ENCODE measurements at regions not wholly inside any gene's neighbourhood (a gene's known extent, or its start where the extent isn't known, plus 50 kb on each side); places are given as distances from the start of the nearest gene placed in this dataset.

DNA sequence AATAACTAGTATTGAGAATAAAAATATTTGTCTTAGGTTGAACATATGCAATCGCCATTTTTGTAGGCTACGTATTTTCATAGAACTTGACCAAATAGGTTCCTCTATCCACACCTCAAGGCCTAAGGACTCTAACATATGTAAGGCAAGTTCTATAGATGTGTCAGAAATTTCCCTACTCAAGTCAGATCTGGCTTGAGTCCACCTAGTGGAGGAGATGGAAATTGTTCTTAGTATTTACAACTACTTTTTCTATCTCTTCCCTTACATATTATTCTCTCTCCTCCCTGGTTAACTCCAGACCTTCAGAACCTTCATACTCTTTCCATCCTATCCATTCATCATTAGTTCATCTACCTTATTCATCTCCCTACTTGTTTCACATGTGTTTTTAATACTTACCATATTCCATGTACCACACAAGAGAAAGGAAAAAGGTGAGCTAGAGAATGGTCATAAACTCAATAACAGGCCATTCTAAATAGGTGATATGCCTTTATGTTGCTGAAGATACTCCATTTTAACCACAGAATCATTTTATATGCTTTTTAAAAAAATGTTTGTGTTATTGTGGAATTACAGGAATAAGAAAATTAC lies 174.5 kb upstream of the HDAC9 start:
- no peak for DNase-seq

DNA sequence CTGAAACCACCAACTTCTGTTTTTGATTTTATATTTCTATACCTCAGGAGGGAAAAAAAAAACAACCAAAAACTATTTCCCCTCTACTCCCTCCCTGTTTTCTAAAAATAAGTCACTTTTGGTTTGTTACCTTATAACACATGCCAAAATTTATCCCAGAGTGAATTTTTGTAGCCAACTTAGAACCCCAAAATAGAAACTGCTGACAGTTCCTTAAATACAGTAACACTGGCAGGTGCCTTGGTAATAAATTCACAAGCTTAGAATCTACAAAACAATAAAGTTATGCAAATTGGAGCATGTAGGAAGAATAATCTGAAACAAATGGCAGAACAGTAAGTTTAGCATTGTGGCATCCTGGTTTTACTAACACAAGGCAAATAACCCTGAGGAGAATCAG lies 165.0 kb upstream of the HDAC9 start:
- no peak for DNase-seq

DNA sequence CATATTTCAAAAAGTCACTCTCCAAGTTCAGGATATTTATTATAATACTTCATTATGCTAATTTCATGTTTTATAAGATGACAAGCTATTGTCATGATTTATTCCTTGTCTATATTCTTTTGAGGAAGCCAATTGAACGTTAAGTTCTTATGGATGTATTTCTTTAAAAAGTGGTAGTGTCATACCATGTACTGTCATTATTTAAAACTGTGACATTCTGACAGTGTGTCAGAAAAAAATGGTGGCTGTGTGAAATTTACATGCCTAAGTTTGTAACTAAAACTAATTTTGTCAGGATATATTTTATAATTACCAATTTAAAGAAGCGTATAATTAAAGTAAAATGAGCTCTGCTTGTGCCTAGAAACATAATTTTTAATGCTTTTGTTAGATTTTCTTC lies 158.9 kb upstream of the HDAC9 start:
- DNase-seq, result no peak

DNA sequence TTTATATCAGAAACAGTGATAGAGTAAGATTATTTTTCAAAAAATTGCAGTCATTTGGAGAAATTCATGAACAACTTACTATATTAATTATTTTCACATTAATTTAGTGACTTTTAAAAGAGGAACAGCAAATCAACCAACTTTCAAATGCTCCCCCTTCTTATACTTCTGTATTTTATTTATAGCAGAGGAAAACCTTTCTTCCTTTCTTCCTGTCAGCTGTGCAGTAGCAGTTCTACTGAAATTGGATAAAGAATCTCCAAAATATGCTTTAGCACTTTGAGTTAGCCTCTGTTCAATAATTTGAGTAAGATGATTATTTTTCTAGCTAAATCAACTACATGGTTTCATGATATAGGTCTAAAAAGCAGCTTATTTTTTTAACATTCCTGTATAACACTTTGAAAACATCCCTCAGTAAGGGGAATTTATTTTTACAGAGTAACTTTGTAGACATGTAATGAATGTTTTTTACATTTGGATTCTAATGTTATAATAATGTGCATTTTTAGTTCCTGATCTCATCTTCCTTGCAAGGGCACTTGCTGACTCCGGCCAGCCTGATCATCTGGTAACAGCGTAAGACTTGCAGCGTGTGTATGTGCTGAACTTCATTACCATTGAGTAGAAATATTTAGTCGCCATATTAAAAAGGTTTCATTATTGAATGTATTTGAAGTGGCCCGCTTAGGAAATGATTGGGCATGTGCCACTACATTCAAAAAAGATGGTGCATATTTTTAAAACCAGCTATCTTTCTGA lies 158.3 kb upstream of the HDAC9 start:
- DNase-seq, result no peak

DNA sequence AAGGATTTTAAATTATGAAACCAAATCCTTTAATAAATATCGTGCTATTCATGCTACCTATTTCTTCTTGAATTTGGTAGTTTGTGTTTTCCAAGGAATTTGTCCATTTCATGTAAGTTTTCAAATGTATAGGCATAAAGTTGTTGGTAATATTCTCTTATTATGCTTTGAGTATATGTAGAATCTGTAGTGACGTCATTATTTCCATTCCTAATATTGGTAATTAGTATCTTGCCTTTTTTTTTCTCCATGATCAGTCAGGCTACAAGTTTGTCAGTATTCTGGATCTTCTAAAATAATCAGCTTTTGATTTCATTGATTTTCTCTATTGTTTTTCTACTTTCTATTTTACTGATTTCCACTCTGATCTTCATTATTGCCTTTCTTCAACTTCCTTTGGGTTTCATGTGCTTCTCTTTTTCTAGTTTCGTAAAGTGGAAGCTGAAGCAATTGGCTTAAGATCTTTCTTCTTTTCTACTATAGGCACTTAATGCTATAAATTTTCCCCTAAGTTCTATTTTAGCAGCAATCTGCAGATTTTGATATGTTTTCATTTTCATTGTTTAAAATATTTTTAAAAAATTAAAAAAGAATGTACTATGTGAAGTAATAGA lies 156.5 kb upstream of the HDAC9 start:
- no peak for DNase-seq

DNA sequence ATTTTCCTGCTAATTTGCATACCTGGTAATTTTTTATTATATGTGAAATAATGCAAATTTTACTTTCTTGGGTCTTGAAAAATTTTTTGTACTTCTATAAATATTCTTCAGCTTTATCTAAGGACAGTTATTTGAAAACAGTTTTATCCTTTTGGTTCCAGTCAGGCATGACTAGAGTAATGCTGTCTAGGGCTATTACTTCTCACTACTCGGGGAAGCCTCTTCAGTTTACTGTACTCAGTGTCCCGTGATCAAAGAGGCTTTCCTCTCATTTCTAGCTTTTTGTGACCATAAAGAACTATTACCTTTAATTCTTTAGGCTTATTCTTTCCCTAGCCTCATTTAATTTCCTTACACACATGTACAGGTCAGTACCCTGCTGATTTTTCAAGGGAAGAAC lies 153.8 kb upstream of the HDAC9 start:
- no peak for DNase-seq

DNA sequence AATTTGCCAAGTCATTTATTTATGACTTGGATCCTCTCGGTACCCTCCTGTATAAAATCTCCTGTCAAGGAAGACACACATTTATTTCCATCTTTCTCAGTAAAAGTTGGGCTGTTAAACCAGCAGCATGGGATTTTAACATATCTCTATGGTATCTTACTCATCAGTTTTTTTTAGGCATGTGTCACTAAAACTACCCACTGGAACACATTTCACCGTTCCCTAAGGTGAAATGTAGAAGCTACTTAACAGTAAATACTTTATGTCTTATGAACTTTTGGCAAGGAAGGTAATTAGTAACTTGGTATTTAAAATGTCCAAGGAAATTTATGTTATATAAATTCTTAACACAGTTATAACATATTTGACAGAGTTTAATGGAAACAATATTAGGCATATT lies 152.5 kb upstream of the HDAC9 start:
- no peak for DNase-seq

DNA sequence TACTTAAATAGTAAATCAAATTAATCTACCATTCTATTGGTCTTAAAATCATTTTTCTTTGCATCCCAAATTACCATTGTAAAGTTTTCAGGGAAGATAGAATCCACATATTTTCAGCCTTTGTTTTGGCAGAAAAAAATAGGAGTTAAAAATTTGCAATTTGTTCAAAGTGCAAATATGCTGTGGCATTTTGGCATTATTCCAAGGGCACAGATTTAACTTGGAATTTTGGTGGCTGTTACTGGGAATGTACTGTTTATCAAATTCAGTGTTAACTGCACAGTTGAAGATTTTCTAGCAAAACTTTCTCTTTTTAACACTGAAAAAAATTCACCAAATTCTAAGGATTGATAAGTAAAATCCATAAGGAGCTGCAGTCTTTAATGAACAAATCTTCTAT lies 151.0 kb upstream of the HDAC9 start:
- DNase-seq, result no peak

DNA sequence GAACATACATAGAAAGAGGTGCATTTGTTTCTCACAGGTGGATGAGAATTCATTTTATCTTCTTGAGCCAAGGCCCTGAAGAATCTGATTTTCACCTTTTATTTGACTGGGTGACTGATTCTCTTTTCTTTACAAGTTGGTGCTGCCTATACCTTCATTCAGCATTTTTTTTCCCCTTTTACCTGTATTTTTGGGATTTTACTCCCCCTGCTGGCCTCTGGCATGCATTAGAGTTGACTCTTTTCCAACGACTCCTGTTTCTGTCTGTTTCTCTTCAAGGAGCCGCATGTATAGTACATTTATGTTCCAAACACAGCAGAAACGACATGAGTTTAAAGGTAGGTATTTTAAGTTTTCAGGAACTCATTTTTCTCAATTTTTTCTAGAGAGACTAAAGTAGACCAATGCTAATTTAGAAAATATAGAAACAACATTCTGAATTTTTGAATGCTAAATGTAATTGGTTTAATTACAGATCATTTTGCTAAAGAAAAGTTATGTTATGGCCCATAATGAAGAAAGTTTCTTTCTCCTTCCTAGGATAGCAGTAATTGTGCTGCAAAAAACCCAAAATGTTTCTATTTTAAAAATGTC lies 149.8 kb upstream of the HDAC9 start:
- DNase-seq, result peak; percentile 28

DNA sequence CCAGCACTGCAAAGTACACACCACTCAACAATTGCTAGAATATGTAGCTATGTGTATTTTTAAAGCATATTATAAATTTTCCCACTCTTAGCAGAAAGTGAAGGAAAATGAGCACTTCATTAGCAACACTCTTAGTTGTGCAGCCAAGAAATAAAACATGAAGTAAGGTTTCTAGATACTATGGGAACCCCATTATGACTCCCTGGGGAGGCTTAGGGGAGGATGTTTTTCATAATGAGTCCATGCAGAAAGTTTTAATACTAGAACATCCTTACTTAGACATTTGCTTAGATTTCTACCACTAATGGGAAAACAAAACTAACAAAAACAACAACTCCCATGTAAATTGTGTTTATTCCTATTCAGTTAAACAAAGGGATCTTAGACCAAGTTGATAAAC lies 148.4 kb upstream of the HDAC9 start:
- DNase-seq, result no peak

DNA sequence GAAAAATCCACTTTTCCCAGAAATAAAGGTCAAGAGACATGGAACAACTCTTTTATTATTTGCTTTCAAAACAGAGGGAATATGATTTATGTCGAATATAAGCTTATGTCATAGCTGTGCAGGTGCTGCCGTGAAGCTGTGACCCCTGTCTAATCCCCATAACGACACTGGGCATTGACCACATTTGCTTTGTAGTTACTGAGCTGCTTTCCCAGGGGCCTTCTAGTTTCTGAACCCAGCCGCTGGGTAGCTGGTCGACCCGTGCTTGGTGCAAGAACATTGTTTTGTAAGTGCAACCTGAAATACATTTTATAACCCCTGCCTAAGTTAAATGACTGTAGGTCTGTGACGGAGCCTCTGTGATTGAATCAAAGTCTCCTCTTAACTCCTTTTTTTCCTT lies 144.9 kb upstream of the HDAC9 start:
- DNase-seq, result no peak

DNA sequence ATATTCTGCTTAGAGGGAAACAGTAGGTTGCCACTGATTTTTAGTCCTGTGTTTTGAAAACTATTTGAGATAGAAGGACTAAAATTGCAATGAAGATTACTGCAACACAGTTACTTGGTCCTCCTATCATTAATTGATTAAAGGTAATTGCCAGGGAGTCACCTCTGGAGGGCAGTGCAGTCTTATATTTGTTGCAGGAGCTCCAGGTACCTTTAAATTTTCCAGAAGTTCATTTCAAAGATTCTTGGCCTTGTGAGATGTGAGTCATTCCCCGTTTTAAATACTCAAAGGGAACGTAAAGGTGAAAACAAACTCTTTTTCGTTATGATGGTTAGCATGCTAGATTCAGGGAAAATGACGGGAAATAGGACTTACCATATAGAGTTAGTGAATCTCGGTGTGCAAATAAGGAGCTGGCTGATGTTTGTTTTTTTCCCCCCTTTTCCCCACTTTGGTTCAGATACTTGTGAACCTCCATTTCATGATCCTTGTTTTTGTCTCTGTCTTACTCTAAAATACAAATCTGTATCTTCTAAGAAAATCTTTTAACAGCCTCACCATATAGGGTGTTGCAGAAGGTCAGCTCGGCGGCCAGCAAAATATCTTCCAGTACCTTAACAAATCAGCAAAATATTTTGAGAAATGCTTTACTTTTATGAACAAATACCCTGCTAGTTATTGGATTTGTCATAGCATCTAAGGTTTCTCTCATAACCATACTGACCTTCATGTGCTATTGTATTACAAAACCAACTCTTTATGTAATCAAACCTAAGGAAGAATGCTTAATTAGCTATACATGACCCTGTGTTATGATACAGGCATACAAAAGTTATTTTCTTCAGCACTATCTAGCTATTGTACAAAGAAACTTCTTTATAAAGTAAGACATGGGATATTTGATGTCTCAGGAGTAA lies 143.0 kb upstream of the HDAC9 start:
- peak; percentile 5 for DNase-seq

DNA sequence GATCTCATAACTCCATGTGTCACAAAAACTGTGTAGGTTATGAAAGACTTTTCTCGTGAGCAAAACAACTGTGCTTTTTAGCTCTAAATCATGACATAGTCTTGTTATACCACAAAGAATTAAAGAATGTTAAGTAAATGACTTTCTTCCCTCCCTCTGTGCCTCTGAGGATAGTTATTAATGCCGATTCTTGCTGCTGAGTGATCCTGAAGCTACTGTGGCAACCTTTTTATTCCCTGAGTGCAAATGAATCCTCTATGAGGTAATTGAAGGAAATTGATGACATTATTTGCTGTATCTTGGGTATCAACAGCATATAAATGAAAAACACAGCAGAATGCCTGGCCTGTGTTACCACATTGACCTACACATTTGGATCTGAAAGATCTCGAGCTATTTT lies 142.2 kb upstream of the HDAC9 start:
- DNase-seq, result no peak

DNA sequence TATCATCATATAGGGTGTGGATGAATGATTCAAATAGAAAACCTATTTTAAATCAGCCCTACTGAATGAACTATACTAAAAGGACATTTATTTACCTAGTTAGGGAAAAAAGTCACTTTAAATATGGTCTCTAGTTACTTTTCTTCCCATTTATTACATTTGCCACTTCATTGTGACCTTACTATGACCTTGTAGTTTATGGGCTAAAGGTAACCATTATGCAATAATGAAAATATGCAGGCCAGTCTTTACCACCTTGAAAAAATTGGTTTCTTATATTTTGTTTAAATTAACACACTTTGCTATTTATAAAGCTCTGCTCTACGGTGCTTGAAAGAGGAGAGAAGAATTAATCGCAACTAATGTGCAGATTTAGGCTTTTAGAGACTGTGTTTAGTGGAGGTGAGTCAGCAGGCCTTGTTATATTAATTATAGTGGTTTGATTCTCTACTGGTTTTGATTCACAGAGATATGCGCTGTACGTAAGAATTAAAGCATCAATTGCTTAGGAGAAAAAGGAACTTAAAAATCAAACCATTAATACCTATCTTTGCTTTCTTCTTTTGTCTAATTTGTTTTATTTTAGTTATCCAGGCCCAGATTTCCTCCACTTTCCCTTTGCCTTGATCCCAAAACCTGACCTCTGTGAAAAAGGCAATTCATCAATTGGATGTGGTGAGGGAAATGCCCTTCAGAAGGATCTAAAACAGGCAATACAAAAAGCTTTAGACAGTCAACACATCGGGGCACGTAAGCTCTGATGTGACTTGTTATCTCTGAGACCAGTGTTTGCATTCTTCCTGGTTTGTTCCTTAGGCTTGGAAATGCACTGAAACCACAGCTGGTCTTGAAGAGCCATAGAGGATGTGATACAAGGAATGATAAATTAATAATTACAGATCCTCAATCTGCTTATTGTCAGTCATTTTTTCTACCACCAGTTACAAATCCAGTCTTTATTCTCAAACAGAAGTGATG lies 141.2 kb upstream of the HDAC9 start:
- DNase-seq, result no peak

DNA sequence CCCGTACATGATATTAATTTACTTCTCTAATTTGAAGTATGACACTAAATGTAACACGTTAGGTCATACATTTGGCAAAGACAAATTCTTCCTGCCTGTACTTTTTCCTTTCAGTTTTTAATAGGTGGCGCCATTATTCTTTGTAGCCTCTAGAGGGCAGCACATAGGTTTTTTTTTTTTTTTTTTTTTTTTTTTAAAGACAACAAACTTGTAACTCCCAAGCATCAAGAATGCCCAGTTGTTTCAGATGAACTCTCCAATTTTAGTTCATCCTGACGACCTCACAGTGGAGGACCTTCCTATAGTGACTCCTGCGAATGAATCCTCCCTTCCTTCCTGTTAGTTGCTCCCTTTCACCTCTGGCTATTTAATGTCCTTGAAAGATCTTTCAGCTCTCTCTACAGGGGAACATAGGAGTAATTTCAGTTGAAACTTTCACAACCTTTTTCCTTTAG lies 139.3 kb upstream of the HDAC9 start:
- no peak for DNase-seq

DNA sequence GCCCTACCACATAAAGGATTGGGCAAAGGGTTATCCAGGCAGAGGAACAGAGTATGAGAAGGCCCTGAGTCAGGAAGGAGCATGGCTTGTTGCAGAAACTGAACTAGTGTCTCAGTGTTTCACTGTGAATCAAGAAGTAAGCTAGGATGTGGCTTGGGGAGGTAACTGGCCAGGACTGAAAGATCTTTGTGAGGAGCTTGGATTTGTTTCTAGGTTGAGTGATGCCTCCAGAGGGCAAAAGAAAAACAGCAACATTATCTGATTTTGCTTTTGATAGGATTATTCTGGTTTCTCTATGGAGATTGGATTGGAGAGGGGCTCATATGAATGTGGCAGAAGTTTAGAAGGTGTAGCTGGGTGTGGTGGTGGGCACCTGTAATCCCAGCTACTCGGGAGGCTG lies 137.9 kb upstream of the HDAC9 start:
- no peak for DNase-seq

DNA sequence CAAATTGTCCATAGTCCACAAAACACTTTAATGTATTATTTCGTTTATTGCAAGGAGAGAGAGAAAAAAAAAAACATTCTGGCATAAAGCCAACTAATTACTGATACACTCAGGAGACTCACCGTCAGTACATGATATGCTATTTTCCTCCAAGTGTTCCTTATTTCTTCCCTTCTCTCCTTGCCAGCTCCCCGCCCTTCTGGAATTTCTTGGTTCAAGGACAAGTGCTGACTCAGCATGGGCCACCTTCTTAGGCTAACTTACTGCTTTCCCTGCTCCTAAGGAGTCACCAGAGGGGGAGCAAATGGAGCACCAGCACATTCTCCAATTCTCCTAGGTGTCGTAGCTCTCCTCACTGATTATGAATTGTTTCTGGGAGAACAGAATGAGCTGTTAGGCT lies 133.8 kb upstream of the HDAC9 start:
- DNase-seq, result no peak

DNA sequence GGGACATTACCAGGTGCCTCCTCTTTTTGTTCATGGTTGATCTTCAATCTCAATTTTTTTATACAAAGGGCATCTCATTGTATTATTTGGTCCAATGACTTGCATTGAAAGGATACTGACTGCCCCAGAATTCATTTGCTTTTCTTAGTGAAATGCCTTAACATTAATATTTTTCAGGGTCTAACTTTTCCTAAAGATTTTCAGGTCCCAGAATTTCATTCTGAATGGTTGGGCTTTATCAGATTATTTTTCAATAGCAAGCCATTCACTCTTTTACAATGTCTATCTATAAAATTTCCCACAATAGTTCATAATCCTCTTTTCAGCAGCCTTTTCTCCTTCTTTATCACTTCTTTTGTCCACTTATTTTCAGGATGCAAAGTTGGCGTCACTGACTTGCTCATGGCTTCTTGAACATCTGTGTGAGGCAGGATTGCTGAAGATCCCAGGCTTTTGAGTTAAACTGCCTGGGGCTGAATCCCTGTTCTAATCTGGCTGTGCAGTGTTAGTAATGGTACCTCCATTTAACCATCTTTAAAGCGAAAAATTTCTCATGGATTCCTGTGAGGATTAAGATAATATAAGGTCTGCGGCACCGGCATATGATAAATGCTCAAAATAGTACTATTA lies 131.7 kb upstream of the HDAC9 start:
- DNase-seq, result no peak

DNA sequence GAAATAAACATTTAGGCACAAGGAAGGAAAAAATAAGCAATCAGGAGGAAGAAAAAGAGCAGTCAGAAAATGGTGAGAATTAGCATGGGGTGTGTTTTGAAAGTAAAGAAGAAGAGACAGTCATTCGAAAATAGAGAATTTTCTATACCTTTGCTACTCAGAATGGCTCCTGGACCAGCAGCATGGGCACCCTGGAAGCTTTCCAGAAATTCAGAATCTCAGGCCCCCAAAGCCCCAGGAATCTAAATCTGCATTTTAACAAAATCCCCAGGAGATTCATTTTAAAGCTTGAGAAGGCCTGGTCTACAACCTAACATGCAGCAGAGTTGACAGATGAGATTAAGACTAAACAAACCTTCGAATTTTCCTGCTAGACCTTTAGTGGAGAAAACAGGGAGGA lies 131.2 kb upstream of the HDAC9 start:
- DNase-seq, result no peak

DNA sequence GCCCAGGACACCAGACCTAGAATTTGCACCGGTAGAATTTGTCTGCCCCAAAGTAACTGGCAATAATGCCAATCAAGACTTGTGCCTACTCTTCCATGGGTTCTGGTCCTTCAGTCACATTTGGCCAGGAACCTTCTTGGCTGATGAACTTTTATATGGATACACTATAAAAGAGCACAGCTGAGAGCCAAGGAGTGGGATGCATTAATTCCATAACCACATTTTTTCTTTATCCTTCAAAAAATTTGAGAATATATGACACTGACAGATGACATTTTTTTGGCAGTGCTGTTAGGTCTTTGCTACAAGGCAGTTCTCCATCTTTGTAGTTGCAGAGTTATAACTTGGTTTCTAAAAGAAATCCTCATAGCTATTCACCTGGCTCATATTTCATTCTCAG lies 129.2 kb upstream of the HDAC9 start:
- DNase-seq, result no peak

DNA sequence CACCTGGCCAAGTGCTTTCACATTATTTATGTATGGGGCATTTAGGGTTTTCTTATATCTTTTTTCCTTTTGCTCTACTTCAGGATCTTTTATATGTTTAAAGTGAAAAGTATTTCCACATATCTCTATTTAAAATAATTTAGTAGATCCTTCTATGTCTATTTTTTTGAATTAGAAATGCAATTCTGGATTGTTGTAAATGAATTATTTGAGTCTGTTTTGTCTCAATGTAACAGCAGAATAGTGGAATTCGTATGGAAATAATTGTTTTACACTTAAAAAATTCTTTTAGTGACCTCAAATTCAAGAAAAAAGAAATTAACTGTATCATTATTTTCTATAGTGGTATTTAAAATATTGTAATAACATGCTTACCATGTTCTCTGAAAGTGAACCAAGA lies 126.5 kb upstream of the HDAC9 start:
- no peak for DNase-seq
